ENCODE measurements at regions not wholly inside any gene's neighbourhood (a gene's known extent, or its start where the extent isn't known, plus 50 kb on each side); places are given as distances from the start of the nearest gene placed in this dataset.
"Not testable (repeated sequence)": the region's sequence is repeated elsewhere in the genome, so short reads cannot be mapped to it uniquely, and the experiment has no call there.

GRCh38 chr13:90039516-90039915 is 1308.0 kb upstream of the MIR17HG start:
- no peak for DNase-seq

DNA sequence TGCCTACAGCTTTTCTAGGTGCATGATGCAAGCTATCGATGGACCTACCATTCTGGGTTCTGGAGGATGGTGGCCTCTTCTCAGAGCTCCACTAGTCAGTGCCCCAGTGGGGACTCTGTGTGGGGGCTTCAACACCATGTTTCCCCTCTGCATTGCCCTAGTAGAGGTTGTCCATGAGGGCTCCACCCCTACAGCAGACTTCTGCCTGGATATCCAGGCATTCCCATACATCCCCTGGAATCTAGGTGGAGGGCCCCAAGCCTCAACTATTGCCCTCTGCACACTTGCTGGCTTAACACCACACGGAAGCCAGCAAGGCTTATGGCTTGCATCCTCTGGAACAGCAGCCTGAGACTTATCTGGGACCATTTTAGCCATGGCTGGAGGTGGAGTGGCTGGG is 1299.9 kb upstream of the MIR17HG start:
- no peak for DNase-seq

DNA sequence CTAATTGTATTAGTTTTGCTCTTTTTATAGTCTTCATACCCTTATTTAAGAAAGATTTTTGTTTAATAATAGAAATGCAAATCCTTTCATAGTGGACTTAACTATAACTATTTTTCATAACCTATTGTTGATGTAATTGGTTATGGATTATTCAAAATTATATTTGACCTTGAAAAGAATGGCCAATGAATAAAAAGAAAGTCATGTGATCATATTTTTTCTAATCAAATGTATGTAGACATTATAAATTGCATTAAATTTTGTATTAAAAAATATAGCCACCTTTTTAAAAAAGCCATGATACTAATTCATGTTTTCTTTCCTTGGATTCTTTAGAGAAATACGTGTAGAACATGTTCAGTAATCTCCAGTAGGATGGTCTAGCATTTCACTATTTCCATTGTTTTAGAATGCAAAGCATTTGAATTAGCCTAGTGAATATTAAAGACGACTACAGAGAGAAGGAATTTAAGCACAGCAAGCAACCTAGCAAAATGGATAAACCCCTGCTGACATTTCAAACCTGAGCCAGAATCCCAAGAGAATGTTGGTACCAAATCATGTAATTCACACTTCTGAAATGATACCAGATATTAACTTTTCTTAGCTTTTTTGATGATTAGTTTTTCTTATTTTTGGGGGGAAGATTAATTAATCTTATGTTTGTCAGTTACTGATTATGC is 1297.4 kb upstream of the MIR17HG start:
- DNase-seq = no peak

DNA sequence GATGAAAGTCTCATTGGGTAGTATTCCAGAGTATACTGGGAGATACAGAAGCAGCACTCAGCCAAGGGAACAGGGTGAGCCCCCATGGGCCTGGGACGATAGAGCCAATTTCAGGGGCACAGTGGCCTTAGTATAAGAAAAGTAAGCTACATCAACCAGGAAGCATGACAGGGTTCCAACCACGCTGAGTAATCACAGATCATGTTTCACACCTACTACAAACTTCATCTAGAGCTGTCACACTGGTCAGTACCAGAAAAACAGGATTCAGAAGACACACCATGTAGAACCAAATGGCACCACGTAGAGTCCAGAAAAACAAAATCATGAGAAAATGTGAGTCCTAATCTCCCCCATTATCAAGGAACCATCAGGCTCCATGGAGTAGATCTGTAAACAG is 1292.4 kb upstream of the MIR17HG start:
- no peak for DNase-seq

- no peak for DNase-seq
Measured at GRCh38 chr13:90055760-90056159, 1291.7 kb upstream of the MIR17HG start.

- DNase-seq = not testable (repeated sequence)
Measured at GRCh38 chr13:90064226-90064625, 1283.3 kb upstream of the MIR17HG start.

DNA sequence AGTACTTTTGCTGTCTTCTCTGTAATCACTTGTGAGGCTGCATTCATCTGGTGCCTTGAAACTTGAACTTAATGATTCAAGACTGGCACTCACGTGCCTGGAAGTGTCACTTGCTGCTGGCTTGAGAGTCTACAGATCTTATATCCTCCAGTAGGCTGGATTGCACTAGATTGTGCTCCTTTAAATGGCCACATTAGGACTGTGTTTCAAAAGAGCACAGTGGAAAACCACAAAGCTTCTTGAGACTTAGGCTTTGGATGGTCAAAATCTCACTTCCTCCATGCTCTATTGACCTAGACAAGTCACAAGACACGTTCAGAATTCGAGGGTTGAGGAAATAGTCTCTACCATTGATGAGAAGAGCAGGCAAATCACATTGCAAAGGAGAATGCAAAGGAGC is 1278.8 kb upstream of the MIR17HG start:
- DNase-seq = no peak

DNA sequence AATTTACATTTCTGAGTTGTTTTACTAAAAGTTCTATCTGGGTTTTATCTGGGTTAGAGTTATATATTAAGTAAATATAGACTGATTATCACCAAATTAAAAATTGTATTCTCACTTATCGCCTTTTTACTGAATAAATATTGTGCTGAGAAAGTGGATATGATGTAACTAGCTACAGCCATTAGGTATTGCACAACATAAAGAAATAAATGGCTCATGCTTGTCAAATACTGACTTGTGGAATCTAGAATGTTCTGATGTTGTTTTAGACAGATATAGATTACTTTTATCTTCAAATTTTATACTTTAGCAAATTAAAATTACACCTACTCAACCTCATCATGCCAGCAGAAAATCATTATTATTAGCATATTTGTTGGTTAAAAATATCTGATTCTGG is 1277.1 kb upstream of the MIR17HG start:
- no peak for DNase-seq

GRCh38 chr13:90070837-90071525 is 1276.5 kb upstream of the MIR17HG start:
- no peak for DNase-seq

DNA sequence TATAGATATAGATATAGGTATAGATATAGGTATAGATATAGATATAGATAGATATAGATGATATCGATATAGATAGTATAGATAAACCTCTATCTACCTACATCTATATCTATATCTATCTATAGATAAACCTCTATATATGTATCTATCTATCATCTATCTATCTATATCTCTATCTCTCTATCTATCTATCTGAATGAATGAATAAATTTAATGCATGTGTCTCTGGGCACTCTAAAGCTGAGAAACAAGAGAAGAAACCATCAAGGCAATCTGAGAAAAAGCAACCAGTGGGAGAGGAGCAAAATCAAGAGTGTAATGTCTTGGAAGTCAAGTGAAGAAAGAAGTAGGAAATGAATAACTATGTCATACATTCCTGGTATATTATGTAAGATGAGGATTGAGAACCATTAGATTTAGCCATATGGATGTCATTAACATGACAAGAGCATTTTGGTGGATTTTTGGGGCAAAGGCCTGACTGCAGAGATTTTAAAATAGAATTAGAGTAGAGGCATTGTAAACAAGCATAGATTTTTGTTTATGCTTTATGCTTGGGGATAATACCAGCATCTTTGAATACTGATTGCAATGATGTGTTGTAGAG is 1262.7 kb upstream of the MIR17HG start:
- no peak for DNase-seq

- no peak for DNase-seq
Measured at GRCh38 chr13:90089051-90089450, 1258.4 kb upstream of the MIR17HG start.

DNA sequence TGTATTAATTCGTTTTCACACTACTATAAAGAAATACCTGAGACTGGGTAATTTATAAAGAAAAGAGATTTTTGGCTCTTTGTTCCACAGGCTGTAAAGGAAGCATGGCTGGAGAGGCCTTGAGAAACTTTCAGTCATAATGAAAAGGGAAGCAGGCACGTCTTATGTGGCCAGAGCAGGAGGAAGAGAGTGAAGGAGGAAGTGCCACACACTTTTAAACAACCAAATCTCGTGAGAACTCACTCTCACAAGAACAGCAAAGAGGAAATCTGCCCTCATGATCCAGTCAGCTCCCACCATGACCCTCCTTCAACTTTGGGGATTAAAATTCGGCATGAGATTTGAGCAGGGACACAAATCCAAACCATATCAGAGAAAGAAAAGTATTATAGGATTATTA is 1255.9 kb upstream of the MIR17HG start:
- no peak for DNase-seq

DNA sequence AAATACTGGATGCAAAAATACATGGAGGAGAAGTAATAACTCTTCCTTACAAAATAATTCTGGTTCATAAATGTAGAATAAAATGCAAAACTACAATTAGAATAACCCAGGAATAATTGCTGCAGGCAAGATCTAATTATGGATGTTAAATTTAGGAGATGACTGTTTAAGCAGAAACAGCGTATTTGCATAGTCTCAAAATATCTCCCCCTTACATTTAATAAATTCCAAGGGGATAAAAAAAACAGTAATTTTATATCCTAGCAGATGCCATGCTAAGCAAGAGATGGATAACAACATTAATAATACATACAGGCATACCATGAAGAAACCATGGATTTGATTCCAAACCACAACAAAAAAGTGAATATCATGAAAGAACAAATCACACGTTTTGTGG is 1253.1 kb upstream of the MIR17HG start:
- DNase-seq = no peak

DNA sequence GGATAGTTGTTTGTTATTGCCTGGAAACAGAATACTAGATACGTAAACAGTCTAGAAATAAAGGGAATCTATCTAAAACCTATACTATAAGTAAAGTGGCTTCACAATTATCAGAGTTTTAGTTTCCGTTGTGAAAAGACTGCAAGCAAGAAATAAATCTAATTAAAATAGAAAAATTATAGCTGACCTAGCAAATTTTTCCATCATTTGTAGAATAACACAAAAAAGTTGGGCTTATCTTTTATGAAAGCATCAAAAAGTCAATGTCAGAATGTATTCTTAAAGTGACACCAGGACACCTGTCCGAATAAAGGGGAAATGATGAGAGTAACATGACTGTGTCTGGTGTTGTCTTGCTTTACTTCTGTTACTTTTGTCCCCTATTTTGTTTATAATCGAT is 1248.9 kb upstream of the MIR17HG start:
- DNase-seq = no peak

DNA sequence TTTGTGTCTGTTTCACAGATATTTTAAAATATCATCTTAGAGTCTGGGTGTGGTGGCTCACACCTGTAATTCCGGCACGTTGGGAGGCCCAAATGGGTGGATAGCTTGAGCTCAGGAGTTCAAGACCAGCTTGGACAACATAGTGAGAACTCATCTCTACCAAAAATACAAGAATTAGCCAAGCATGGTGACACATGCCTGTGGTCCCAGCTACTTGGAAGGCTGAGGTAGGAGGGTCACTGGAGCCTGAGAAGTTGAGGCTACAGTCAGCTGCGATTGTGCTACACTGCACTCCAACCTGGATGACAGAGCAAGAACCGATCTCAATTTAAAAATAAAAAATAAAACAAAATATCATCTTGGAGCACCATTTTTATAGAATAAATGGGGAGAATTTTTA is 1247.6 kb upstream of the MIR17HG start:
- no peak for DNase-seq

GRCh38 chr13:90103099-90103784 is 1244.2 kb upstream of the MIR17HG start:
- no peak for DNase-seq

GRCh38 chr13:90104764-90105163 is 1242.7 kb upstream of the MIR17HG start:
- no peak for DNase-seq

DNA sequence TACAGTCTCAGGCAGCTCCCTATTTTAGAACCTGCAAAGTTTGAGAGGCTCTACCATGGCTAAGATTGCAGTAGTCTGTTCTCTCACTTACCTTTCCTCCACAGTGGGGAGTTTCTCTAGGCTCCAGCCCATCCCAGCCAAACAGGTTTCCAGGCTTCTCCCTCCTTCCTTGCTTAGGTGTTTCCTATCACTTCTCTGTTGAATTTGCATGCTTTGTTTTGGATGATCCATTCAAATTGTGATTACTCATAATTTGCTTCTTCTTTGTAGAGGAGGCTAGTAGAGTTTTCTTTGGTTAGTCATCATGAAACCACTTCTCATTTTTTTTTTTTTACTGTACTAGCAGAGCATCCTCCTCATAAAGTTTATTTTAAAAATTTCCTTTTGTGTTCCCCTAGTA is 1242.2 kb upstream of the MIR17HG start:
- no peak for DNase-seq

GRCh38 chr13:90105849-90106496 is 1241.5 kb upstream of the MIR17HG start:
- DNase-seq = no peak

- no peak for DNase-seq
Measured at GRCh38 chr13:90107661-90108060, 1239.8 kb upstream of the MIR17HG start.

DNA sequence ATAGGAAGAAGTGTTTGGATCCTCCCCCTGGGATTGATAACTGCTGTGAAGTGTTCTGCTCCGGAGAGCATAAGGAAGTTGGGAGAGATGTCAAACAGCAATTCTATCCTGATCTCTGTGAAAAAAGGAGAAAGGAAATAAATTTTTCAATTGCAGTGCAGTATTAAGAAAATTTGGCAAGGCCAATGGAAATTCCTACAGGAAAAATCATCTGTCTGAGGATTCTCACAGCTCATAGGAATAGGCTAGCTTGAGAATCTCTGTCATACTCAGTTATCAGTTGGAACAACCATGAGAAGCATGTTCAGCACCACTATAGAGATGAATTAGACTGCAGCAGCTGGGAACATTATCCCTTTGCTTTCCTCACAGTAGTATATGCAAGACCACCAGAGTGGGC is 1238.9 kb upstream of the MIR17HG start:
- no peak for DNase-seq

DNA sequence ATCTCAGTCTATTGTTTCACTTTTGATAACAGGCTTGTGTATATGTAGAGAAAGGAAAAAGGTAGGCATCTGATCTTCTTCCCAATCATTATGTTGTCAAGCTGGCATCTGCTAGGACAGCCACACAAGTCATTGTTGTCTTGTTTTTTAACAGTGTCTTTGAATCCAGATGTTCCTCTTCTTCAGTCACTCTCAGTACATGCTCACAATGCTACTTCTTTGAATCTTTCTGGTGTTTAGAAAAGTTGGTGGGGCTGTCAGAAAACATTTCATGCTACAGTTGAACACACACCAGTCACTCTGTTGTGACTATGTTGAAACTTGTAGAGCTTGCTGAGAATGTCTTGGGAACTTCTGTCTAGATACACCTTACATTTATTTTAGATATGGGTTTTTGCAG is 1231.4 kb upstream of the MIR17HG start:
- DNase-seq = no peak

DNA sequence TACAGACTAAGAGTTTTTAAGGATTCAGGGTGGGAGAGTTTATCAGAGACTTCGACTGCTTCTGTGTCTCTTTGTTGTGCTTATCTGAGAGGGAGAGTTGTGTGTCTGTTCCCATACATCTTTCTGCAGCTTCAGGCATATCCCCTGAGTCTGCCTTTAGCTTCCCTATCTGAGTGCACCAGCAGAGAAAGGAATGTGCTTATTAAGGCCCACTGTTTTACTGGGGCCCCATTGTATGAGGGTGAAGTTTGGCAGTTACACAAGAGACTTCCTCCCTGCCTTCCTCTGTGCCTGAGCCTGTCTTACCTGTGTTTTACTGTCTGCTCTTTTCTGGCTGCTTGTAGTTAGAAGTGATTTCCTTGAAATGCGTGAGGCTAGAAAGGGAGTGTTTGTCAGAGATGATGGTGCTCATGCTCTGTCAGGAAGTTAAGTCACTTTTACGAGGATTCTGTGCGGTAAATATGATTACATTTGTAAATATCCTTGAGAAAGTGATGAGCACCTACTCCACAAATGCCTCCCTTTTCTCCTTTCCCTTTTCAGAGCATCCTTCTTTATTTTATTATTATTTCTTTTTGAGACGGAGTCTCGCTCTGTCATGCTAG is 1228.9 kb upstream of the MIR17HG start:
- no peak for DNase-seq
